ENCODE measurements at regions not wholly inside any gene's neighbourhood (a gene's known extent, or its start where the extent isn't known, plus 50 kb on each side); places are given as distances from the start of the nearest gene placed in this dataset.

DNA sequence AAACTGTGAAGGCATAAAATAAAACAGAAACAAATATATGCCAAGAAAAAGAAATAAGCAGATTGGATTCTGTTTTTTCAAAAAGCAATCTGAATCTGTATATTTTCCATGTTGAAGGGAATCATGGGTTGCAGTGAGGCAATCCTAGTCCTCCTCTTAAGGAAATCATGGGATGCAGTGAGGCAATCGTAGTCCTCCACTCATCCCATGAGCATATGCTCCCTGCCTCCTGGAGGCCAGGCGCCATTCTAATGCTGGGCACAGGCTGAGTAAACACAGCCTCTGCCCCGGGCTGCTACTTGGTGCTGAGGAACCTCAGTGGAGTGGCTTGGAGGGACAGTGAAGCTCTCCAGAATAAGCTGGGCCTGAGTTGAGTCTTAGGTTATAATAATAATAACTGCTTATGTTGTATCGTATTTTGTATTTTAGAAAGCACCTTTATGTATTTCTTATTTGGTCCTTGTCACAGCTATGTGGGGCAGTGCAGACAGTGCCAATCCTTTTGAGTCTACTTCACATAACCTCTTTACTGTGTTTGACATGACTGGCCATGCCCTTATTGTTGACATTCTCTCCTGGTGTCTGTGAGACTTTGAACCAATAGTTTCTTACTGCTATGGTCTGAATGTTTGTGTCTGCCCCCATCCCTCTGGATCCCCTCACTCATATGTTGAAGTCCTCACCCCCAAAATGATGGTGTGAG is 56.6 kb upstream of the CITED2 start:
- DNase-seq (no peak), ATAC-seq (replicated peaks in 1 of 4) (no peak)
- H3K27me3 ChIP-seq (replicated peaks in 1 of 2; ENCODE audit: control insufficient read depth in 2 of 2, extremely low read depth in 1 of 2, insufficient read depth in 2 of 2, low read length in 1 of 2), result no peaks in the 10 kb centered on the region
- ChIA-PET POLR2A (no interaction called here), CTCF (no interaction called here)
- Mint-ChIP-seq H3K4me1 (peaks cover 0 to 1% (median 0%) of the 10 kb centered on the region in 3 donors), H3K9me3 (peaks cover 0 to 16% (median 3%) of the 10 kb centered on the region in 3 donors), H3K36me3 (peaks cover 4% of the 10 kb centered on the region), H3K27me3 (peaks cover 8% of the 10 kb centered on the region in 2 donors), H3K27ac (no peak overlapping the region), H3K4me3 (no peak overlapping the region)
- H3K4me1 ChIP-seq (ENCODE audit: control insufficient read depth in 1 of 2, extremely low read depth in 1 of 2, insufficient read depth in 2 of 2, low read length in 2 of 2), result no peaks in the 10 kb centered on the region
- H3K27ac ChIP-seq (ENCODE audit: low read length), result no peak overlapping the region
- 80% methylated on average over 1 of the region's 4 CpGs for WGBS (ENCODE audit: insufficient coverage)
- H3K4me3 ChIP-seq (ENCODE audit: control insufficient read depth in 1 of 2, extremely low read depth in 1 of 2, low read length in 1 of 2), result no peak overlapping the region
- H3K9me3 ChIP-seq, result no peaks in the 10 kb centered on the region
- H3K36me3 ChIP-seq (ENCODE audit: control insufficient read depth in 2 of 2, extremely low read depth in 1 of 2, insufficient read depth in 1 of 2, low read length in 1 of 2), result no peaks in the 10 kb centered on the region

DNA sequence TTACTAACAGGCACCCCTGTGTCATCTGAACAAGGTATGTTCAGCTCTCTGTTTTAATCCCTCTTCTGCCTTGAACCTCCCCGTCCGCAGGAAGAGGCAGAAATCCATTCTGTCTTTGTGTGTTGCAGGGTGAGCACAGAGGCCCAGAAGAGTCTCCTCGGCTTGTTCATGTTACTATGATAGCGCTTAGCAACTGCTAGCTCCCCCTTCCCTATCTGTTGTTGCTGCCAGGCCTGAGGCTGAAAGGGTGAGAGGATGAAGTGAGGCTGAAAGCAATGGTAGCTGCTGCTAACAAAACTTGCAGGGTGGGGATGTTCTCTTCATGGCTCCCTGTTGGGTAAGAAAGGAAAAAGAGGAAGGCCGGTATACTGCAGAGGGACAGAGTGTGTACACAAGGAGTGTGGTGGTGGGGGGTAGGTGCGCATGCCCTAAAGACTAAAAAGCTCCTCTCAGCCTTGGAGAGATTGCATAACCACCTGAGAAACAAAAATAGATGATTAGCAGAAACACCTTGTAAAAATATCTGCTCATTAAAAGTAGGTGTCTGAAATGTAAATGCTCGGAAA is 55.2 kb upstream of the CITED2 start:
- no peaks in the 10 kb centered on the region for H3K9me3 ChIP-seq
- no peak overlapping the region for H3K27ac ChIP-seq (ENCODE audit: low read length)
- no peaks in the 10 kb centered on the region for H3K4me1 ChIP-seq (ENCODE audit: control insufficient read depth in 1 of 2, extremely low read depth in 1 of 2, insufficient read depth in 2 of 2, low read length in 2 of 2)
- peaks cover 0 to 1% (median 0%) of the 10 kb centered on the region in 3 donors for H3K4me1 Mint-ChIP-seq
- peaks cover 8 to 12% of the 10 kb centered on the region in 2 donors for H3K27me3 Mint-ChIP-seq
- no CpG with 5 or more reads among the region's 7 CpGs for WGBS (ENCODE audit: insufficient coverage)
- ATAC-seq (replicated peaks in 1 of 4) (no peak), DNase-seq (no peak)
- peaks cover 0 to 16% (median 3%) of the 10 kb centered on the region in 3 donors for H3K9me3 Mint-ChIP-seq
- CTCF ChIA-PET, result interaction anchor here in 1 of 2 donors (0.9 kb wide), 1 partner anchor 18 kb away, joined by 3 read pairs; no protein-coding TSS in a partner anchor
- H3K36me3 ChIP-seq (ENCODE audit: control insufficient read depth in 2 of 2, extremely low read depth in 1 of 2, insufficient read depth in 1 of 2, low read length in 1 of 2), result no peaks in the 10 kb centered on the region
- no peak overlapping the region for H3K4me3 Mint-ChIP-seq
- POLR2A ChIA-PET, result no interaction called here
- no peak overlapping the region for H3K27ac Mint-ChIP-seq
- H3K36me3 Mint-ChIP-seq, result peaks cover 4% of the 10 kb centered on the region
- H3K4me3 ChIP-seq (ENCODE audit: control insufficient read depth in 1 of 2, extremely low read depth in 1 of 2, low read length in 1 of 2), result no peak overlapping the region
- H3K27me3 ChIP-seq (replicated peaks in 1 of 2; ENCODE audit: control insufficient read depth in 2 of 2, extremely low read depth in 1 of 2, insufficient read depth in 2 of 2, low read length in 1 of 2), result no peaks in the 10 kb centered on the region

DNA sequence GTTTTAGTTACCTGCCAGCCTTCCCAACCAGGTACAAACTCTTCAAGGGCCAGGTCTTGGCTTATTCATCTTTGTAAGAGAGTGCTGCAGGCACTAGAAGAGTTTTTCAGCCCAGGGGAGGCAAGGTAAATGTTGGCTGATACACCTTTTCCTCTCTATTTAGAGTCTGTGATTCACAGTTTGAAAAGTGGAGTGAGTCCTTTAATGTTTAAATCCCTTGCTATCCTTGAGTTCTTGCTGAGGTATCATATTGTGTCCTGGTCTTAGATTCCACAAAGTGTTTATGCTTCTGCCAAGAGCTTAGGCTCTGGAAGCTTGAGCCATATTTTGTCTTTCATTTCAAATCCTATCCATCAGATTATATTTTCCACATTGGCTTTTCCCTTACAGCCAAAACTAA is 52.8 kb upstream of the CITED2 start:
- Mint-ChIP-seq H3K4me3 (no peak overlapping the region), H3K27me3 (peaks cover 8 to 12% of the 10 kb centered on the region in 2 donors), H3K9me3 (peaks cover 0 to 11% (median 3%) of the 10 kb centered on the region in 3 donors), H3K4me1 (no peaks in the 10 kb centered on the region), H3K27ac (no peak overlapping the region), H3K36me3 (peaks cover 2% of the 10 kb centered on the region)
- DNase-seq (no peak), ATAC-seq (replicated peaks in 1 of 4) (no peak)
- H3K36me3 ChIP-seq (ENCODE audit: control insufficient read depth in 2 of 2, extremely low read depth in 1 of 2, insufficient read depth in 1 of 2, low read length in 1 of 2), result no peaks in the 10 kb centered on the region
- no peaks in the 10 kb centered on the region for H3K4me1 ChIP-seq (ENCODE audit: control insufficient read depth in 1 of 2, extremely low read depth in 1 of 2, insufficient read depth in 2 of 2, low read length in 2 of 2)
- no peaks in the 10 kb centered on the region for H3K9me3 ChIP-seq
- no peak overlapping the region for H3K27ac ChIP-seq (ENCODE audit: low read length)
- ChIA-PET CTCF (no interaction called here), POLR2A (no interaction called here)
- no peak overlapping the region for H3K4me3 ChIP-seq (ENCODE audit: control insufficient read depth in 1 of 2, extremely low read depth in 1 of 2, low read length in 1 of 2)
- H3K27me3 ChIP-seq (replicated peaks in 1 of 2; ENCODE audit: control insufficient read depth in 2 of 2, extremely low read depth in 1 of 2, insufficient read depth in 2 of 2, low read length in 1 of 2), result no peaks in the 10 kb centered on the region

DNA sequence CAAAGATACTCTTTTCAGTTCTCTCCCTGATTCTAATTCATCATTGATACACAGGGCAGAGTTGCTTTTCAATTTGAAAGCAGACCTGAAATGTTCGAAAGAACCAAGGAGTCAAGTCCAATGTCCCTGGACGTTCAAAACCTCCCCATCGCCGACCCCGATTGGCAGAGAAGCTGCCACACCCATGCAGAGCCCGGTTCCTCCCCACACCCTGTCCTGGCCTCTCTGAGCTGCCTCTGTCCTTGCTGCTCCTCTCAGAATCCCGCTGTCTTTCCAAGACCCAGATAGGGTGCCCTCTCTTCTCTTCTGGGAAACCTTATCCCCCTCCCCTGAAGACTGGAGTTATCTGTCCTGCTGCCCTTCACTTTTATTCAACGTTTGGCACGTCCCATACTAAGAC is 52.3 kb upstream of the CITED2 start:
- no peak for DNase-seq
- POLR2A ChIA-PET, result interaction anchor here in 1 of 2 donors (0.5 kb wide), 1 partner anchor 1972 kb away, joined by 6 read pairs; no protein-coding TSS in a partner anchor
- ATAC-seq (replicated peaks in 1 of 4), result no peak
- 89% methylated on average over 7 of the region's 9 CpGs for WGBS (ENCODE audit: insufficient coverage)
- H3K9me3 ChIP-seq, result no peaks in the 10 kb centered on the region
- no peaks in the 10 kb centered on the region for H3K36me3 Mint-ChIP-seq
- H3K27me3 Mint-ChIP-seq, result peaks cover 9 to 11% of the 10 kb centered on the region in 2 donors
- no peak overlapping the region for H3K27ac ChIP-seq (ENCODE audit: low read length)
- no peak overlapping the region for H3K4me3 ChIP-seq (ENCODE audit: control insufficient read depth in 1 of 2, extremely low read depth in 1 of 2, low read length in 1 of 2)
- H3K36me3 ChIP-seq (ENCODE audit: control insufficient read depth in 2 of 2, extremely low read depth in 1 of 2, insufficient read depth in 1 of 2, low read length in 1 of 2), result no peaks in the 10 kb centered on the region
- H3K4me1 ChIP-seq (ENCODE audit: control insufficient read depth in 1 of 2, extremely low read depth in 1 of 2, insufficient read depth in 2 of 2, low read length in 2 of 2), result no peaks in the 10 kb centered on the region
- peaks cover 0 to 7% (median 2%) of the 10 kb centered on the region in 3 donors for H3K9me3 Mint-ChIP-seq
- CTCF ChIA-PET, result interaction anchor here in 1 of 2 donors (0.5 kb wide), 1 partner anchor 620 kb away, joined by 3 read pairs; no protein-coding TSS in a partner anchor
- no peaks in the 10 kb centered on the region for H3K27me3 ChIP-seq (replicated peaks in 1 of 2; ENCODE audit: control insufficient read depth in 2 of 2, extremely low read depth in 1 of 2, insufficient read depth in 2 of 2, low read length in 1 of 2)
- no peak overlapping the region for H3K27ac Mint-ChIP-seq
- H3K4me1 Mint-ChIP-seq, result no peaks in the 10 kb centered on the region
- no peak overlapping the region for H3K4me3 Mint-ChIP-seq

DNA sequence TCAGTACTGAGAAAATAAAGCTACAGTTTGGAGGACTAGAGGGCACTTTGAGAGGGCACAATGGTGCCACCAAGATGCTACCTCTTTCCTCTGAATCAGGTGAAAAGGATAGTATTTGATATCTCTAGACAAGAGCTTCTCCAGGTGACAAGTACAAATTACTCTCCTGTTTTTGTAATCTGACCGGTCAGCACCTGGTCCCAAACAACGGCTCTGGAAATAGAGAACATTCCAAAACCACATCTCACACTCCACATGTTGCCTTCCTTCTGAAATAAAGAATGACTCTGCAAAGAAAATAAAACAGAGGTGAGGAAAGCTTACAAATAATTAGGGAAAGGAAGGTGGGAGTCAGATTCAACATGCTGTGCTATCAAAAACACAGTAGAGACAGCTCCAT is 51.3 kb upstream of the CITED2 start:
- no peaks in the 10 kb centered on the region for H3K4me1 ChIP-seq (ENCODE audit: control insufficient read depth in 1 of 2, extremely low read depth in 1 of 2, insufficient read depth in 2 of 2, low read length in 2 of 2)
- no peak for DNase-seq
- H3K27me3 Mint-ChIP-seq, result peaks cover 11 to 13% of the 10 kb centered on the region in 2 donors
- H3K36me3 Mint-ChIP-seq, result no peaks in the 10 kb centered on the region
- ChIA-PET CTCF (interaction anchor here in 1 of 2 donors (0.6 kb wide), 1 partner anchor 56 kb away, joined by 3 read pairs; no protein-coding TSS in a partner anchor), POLR2A (no interaction called here)
- no peak overlapping the region for H3K27ac ChIP-seq (ENCODE audit: low read length)
- H3K4me3 Mint-ChIP-seq, result no peak overlapping the region
- H3K36me3 ChIP-seq (ENCODE audit: control insufficient read depth in 2 of 2, extremely low read depth in 1 of 2, insufficient read depth in 1 of 2, low read length in 1 of 2), result no peaks in the 10 kb centered on the region
- no peaks in the 10 kb centered on the region for H3K27me3 ChIP-seq (replicated peaks in 1 of 2; ENCODE audit: control insufficient read depth in 2 of 2, extremely low read depth in 1 of 2, insufficient read depth in 2 of 2, low read length in 1 of 2)
- WGBS (ENCODE audit: insufficient coverage), result no CpG with 5 or more reads among the region's 2 CpGs
- no peak overlapping the region for H3K27ac Mint-ChIP-seq
- no peaks in the 10 kb centered on the region for H3K9me3 ChIP-seq
- H3K9me3 Mint-ChIP-seq, result no peaks in the 10 kb centered on the region
- H3K4me1 Mint-ChIP-seq, result no peaks in the 10 kb centered on the region
- H3K4me3 ChIP-seq (ENCODE audit: control insufficient read depth in 1 of 2, extremely low read depth in 1 of 2, low read length in 1 of 2), result no peak overlapping the region
- no peak for ATAC-seq (replicated peaks in 1 of 4)

DNA sequence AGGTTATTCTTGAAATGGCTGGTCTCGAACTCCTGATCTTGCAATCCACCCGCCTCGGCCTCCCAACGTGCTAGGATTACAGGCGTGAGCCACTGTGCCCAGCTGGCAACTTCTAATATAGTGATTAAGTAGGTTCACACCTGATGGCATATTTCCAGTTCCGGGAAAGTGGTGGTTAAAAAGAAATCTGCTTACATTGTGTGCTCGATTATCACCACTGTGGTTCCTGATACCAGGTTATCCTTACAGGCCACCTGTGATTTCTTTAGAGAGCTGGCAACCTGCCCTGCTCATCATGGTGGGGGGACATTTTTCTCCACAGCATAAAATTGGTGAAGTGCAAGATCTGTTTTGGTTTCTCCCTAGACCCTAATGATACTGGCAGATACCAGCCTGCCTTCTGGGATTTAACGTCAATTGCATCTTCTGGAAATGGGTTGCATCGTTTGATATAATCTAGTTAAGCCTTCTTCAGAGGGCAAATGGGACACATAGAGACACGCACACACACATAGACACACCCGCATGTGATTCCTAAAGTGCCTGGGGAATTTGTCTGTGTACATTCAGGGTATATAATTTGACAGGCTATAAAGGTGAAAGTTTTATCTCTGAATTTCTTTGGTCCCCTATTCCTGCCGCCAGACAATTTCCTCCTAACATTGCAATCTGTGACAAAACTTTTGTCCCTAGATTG is 49.7 kb upstream of the CITED2 start:
- Mint-ChIP-seq H3K27me3 (peaks cover 11 to 13% of the 10 kb centered on the region in 2 donors), H3K36me3 (no peaks in the 10 kb centered on the region), H3K4me1 (no peaks in the 10 kb centered on the region), H3K9me3 (no peaks in the 10 kb centered on the region), H3K4me3 (no peak overlapping the region), H3K27ac (no peak overlapping the region)
- H3K27me3 ChIP-seq (replicated peaks in 1 of 2; ENCODE audit: control insufficient read depth in 2 of 2, extremely low read depth in 1 of 2, insufficient read depth in 2 of 2, low read length in 1 of 2), result no peaks in the 10 kb centered on the region
- POLR2A ChIA-PET, result no interaction called here
- CTCF ChIA-PET, result no interaction called here
- no peak for DNase-seq
- no peaks in the 10 kb centered on the region for H3K36me3 ChIP-seq (ENCODE audit: control insufficient read depth in 2 of 2, extremely low read depth in 1 of 2, insufficient read depth in 1 of 2, low read length in 1 of 2)
- no peak overlapping the region for H3K27ac ChIP-seq (ENCODE audit: low read length)
- ATAC-seq (replicated peaks in 1 of 4), result no peak
- H3K9me3 ChIP-seq, result no peaks in the 10 kb centered on the region
- 88% methylated on average over 7 of the region's 12 CpGs for WGBS (ENCODE audit: insufficient coverage)
- H3K4me3 ChIP-seq (ENCODE audit: control insufficient read depth in 1 of 2, extremely low read depth in 1 of 2, low read length in 1 of 2), result no peak overlapping the region
- no peaks in the 10 kb centered on the region for H3K4me1 ChIP-seq (ENCODE audit: control insufficient read depth in 1 of 2, extremely low read depth in 1 of 2, insufficient read depth in 2 of 2, low read length in 2 of 2)

Measured in T-cell (primary cell).